Liver (tissue), 8 donors: ENCODE measurements at regions not wholly inside any gene's neighbourhood (a gene's known extent, or its start where the extent isn't known, plus 50 kb on each side); places are given as distances from the start of the nearest gene placed in this dataset.

Experiments used
- DNase-seq: peaks from one replicate; pipeline ENCODE4 v3.0.0-alpha.2; 2017; ENCODE audit warnings: low spot score
- H3K27ac ChIP-seq, 2 donors: one replicate each; pipeline ENCODE4 v1.7.0; 2013; ENCODE audit warnings: inconsistent platforms in 2 of 2, low read length in 2 of 2, control low read depth in 1 of 2, low read depth in 1 of 2, mild to moderate bottlenecking in 1 of 2
- H3K27me3 ChIP-seq, 4 donors: one replicate each; pipeline versions ENCODE4 v1.6.1 to v1.7.0; 2013; ENCODE audit warnings: low read length in 3 of 4, inconsistent platforms in 1 of 4, mild to moderate bottlenecking in 1 of 4, moderate library complexity in 1 of 4; ENCODE audit not compliant: control insufficient read depth in 4 of 4, insufficient read depth in 4 of 4
- H3K36me3 ChIP-seq, 4 donors: one replicate each; pipeline versions ENCODE4 v1.6.1 to v1.7.0; 2013; ENCODE audit warnings: low read length in 3 of 4, mild to moderate bottlenecking in 3 of 4, low read depth in 1 of 4, moderate library complexity in 1 of 4; ENCODE audit not compliant: control insufficient read depth in 4 of 4, insufficient read depth in 3 of 4
- H3K4me1 ChIP-seq, 4 donors: one replicate each; pipeline versions ENCODE4 v1.6.1 to v1.7.0; 2013; ENCODE audit warnings: low read length in 3 of 4, mild to moderate bottlenecking in 3 of 4, moderate library complexity in 1 of 4; ENCODE audit not compliant: control insufficient read depth in 4 of 4, insufficient read depth in 4 of 4
- H3K4me3 ChIP-seq, 3 donors: one replicate each; pipeline versions ENCODE4 v1.6.1 to v1.7.0; 2013; ENCODE audit warnings: low read length in 3 of 3, control low read depth in 1 of 3, low read depth in 1 of 3, mild to moderate bottlenecking in 1 of 3
- H3K9ac ChIP-seq, 2 donors: one replicate each; pipeline ENCODE4 v1.7.0; 2013; ENCODE audit warnings: low read length in 2 of 2, mild to moderate bottlenecking in 2 of 2, moderate library complexity in 2 of 2, control low read depth in 1 of 2, low read depth in 1 of 2
- H3K9me3 ChIP-seq, 4 donors: one replicate each; pipeline versions ENCODE4 v1.6.1 to v1.7.0; 2013; ENCODE audit warnings: low read length in 3 of 4; ENCODE audit not compliant: control insufficient read depth in 4 of 4
- CTCF ChIP-seq: fragments of 150-350 bp; IDR thresholded peaks from 2 replicates; pipeline ENCODE4 v1.5.1; 2017; ENCODE audit warnings: improper control_type of control experiment, low read depth, low read length; ENCODE audit not compliant: missing input control
- EGR1 ChIP-seq, 2 donors: IDR thresholded peaks; 2 replicates each; pipeline ENCODE4 v1.6.1; 2016 to 2018; ENCODE audit warnings: antibody characterized with exemption in 2 of 2, low read depth in 2 of 2
- FOXA1 ChIP-seq: IDR thresholded peaks from 2 replicates; pipeline ENCODE4 v1.6.1; 2016; ENCODE audit warnings: antibody characterized with exemption
- FOXA2 ChIP-seq: IDR thresholded peaks from 2 replicates; pipeline ENCODE4 v1.6.1; 2016; ENCODE audit warnings: antibody characterized with exemption
- GABPA ChIP-seq, 2 donors: IDR thresholded peaks in 1 of 2; conservative IDR thresholded peaks in 1 of 2; 2 replicates each; pipeline ENCODE4 v1.6.1; 2016; ENCODE audit warnings: antibody characterized with exemption in 2 of 2, mild to moderate bottlenecking in 1 of 2, moderate library complexity in 1 of 2
- HNF4A ChIP-seq, 2 donors: conservative IDR thresholded peaks; 2 replicates each; pipeline ENCODE4 v1.6.1; 2016; ENCODE audit warnings: antibody characterized with exemption in 2 of 2, mild to moderate bottlenecking in 2 of 2
- HNF4G ChIP-seq: IDR thresholded peaks from 2 replicates; pipeline ENCODE4 v1.6.1; 2016; ENCODE audit warnings: antibody characterized with exemption
- RAD21 ChIP-seq, 2 donors: IDR thresholded peaks; 2 replicates each; pipeline ENCODE4 v1.6.1; 2016; ENCODE audit warnings: antibody characterized with exemption in 2 of 2, mild to moderate bottlenecking in 2 of 2
- RXRA ChIP-seq, 2 donors: IDR thresholded peaks; 2 replicates each; pipeline ENCODE4 v1.6.1; 2017 to 2018; ENCODE audit warnings: antibody characterized with exemption in 2 of 2, mild to moderate bottlenecking in 1 of 2
- SP1 ChIP-seq: IDR thresholded peaks from 2 replicates; pipeline ENCODE4 v1.6.1; 2018; ENCODE audit warnings: antibody characterized with exemption, mild to moderate bottlenecking
- TAF1 ChIP-seq: conservative IDR thresholded peaks from 2 replicates; pipeline ENCODE4 v1.6.1; 2016; ENCODE audit warnings: antibody characterized with exemption, mild to moderate bottlenecking
- YY1 ChIP-seq: IDR thresholded peaks from 2 replicates; pipeline ENCODE4 v1.6.1; 2016; ENCODE audit warnings: antibody characterized with exemption, mild to moderate bottlenecking
- ZBTB33 ChIP-seq: IDR thresholded peaks from 2 replicates; pipeline ENCODE4 v1.6.1; 2016; ENCODE audit warnings: antibody characterized with exemption
- WGBS: extraction: QIAGEN DNeasy Blood & Tissue Kit; methylation state at CpG from one replicate; pipeline ENCODE4 v1.1.7; 2013; 5-methylcytosine and 5-hydroxymethylcytosine counted together
- TF ChIP-seq, protein P1 (sequence below): IDR thresholded peaks from 2 replicates; pipeline ENCODE4 v1.6.1; 2016; ENCODE audit warnings: antibody characterized with exemption, mild to moderate bottlenecking
- TF ChIP-seq, protein P2 (sequence below): IDR thresholded peaks from 2 replicates; pipeline ENCODE4 v1.6.1; 2016; ENCODE audit warnings: antibody characterized with exemption
- TF ChIP-seq, protein P3 (sequence below): IDR thresholded peaks from 2 replicates; pipeline ENCODE4 v1.6.1; 2016; ENCODE audit warnings: antibody characterized with exemption
- donor health status: healthy.
- donor health status: healthy.
- donor health status: healthy.
- donor health status: healthy.
- donor health status: healthy.

GRCh38 chr1:55893155-55893554 lies 678.0 kb upstream of the USP24 start:
- no peak overlapping the region for H3K4me3 ChIP-seq
- 14% methylated on average over 2 of the region's 2 CpGs for WGBS
- DNase-seq, result no peak
- no peaks in the 10 kb centered on the region for H3K4me1 ChIP-seq
- H3K36me3 ChIP-seq, result no peaks in the 10 kb centered on the region
- H3K27ac ChIP-seq, result no peak overlapping the region
- no peak overlapping the region for H3K9ac ChIP-seq
- H3K9me3 ChIP-seq, result no peaks in the 10 kb centered on the region
- TF ChIP-seq ZBTB33, result no peak
- TF ChIP-seq, protein P1, sequence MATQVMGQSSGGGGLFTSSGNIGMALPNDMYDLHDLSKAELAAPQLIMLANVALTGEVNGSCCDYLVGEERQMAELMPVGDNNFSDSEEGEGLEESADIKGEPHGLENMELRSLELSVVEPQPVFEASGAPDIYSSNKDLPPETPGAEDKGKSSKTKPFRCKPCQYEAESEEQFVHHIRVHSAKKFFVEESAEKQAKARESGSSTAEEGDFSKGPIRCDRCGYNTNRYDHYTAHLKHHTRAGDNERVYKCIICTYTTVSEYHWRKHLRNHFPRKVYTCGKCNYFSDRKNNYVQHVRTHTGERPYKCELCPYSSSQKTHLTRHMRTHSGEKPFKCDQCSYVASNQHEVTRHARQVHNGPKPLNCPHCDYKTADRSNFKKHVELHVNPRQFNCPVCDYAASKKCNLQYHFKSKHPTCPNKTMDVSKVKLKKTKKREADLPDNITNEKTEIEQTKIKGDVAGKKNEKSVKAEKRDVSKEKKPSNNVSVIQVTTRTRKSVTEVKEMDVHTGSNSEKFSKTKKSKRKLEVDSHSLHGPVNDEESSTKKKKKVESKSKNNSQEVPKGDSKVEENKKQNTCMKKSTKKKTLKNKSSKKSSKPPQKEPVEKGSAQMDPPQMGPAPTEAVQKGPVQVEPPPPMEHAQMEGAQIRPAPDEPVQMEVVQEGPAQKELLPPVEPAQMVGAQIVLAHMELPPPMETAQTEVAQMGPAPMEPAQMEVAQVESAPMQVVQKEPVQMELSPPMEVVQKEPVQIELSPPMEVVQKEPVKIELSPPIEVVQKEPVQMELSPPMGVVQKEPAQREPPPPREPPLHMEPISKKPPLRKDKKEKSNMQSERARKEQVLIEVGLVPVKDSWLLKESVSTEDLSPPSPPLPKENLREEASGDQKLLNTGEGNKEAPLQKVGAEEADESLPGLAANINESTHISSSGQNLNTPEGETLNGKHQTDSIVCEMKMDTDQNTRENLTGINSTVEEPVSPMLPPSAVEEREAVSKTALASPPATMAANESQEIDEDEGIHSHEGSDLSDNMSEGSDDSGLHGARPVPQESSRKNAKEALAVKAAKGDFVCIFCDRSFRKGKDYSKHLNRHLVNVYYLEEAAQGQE, result no peak
- peak in 1 of 2 donors; percentile 7 for TF ChIP-seq RXRA (IDR thresholded peaks at IDR 0.05)
- TF ChIP-seq, protein P2, sequence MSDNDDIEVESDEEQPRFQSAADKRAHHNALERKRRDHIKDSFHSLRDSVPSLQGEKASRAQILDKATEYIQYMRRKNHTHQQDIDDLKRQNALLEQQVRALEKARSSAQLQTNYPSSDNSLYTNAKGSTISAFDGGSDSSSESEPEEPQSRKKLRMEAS, result no peak
- no peak for TF ChIP-seq SP1
- TF ChIP-seq RAD21 (IDR thresholded peaks at IDR 0.05), result peak; percentile 87 to 89
- peak; percentile 16 to 19 for TF ChIP-seq HNF4A (conservative IDR thresholded peaks at IDR 0.05)
- TF ChIP-seq TAF1, result no peak
- no peak for TF ChIP-seq YY1
- no peak for TF ChIP-seq EGR1 (IDR thresholded peaks at IDR 0.05; ENCODE audit: low read depth in 2 of 2)
- TF ChIP-seq CTCF, result peak; percentile 46
- no peak for TF ChIP-seq HNF4G
- no peak for TF ChIP-seq GABPA (IDR thresholded peaks at IDR 0.05 in 1 of 2, conservative IDR thresholded peaks at IDR 0.05 in 1 of 2)
- TF ChIP-seq, protein P3, sequence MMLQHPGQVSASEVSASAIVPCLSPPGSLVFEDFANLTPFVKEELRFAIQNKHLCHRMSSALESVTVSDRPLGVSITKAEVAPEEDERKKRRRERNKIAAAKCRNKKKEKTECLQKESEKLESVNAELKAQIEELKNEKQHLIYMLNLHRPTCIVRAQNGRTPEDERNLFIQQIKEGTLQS, result no peak
- no peak for TF ChIP-seq FOXA1
- no peak for TF ChIP-seq FOXA2
- H3K27me3 ChIP-seq, result no peaks in the 10 kb centered on the region
